ENCODE measurements at regions not wholly inside any gene's neighbourhood (a gene's known extent, or its start where the extent isn't known, plus 50 kb on each side); places are given as distances from the start of the nearest gene placed in this dataset.

DNA sequence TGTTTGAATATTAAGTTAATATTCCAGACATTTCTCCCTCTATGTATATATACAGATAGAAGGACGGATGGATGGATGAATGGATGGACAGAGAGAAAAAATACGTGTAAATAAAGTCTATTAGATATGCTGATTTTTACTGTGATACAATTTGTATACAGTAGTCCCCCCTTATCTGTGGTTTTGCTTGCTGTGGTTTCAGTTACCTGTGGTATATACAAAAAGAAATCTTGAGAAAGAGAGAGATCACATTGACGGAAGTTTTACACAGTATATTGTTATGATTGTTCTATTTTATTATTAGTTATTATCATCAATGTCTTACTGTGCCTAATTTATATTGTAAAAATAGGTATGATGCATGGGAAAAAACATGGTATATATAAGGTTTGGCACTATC is 290.2 kb downstream of the UTRN start:
- H3K4me2 ChIP-seq: no peak overlapping the region
- no peak overlapping the region for H3K4me3 ChIP-seq
- H3K79me2 ChIP-seq (replicated peaks; ENCODE audit: insufficient read depth): no peaks in the 10 kb centered on the region
- no peaks in the 10 kb centered on the region for H3K4me1 ChIP-seq (ENCODE audit: insufficient read depth)
- Mint-ChIP-seq H3K9me3 (no peaks in the 10 kb centered on the region), H3K27me3 (ENCODE audit: insufficient read depth, low read depth, poor library complexity) (no peaks in the 10 kb centered on the region), H3K27ac (no peak overlapping the region), H3K4me1 (no peaks in the 10 kb centered on the region), H3K4me3 (no peak overlapping the region), H3K36me3 (ENCODE audit: low read depth) (peaks cover 17% of the 10 kb centered on the region; the same call in 2 of the 3 replicates)
- no peak for DNase-seq (ENCODE audit: low spot score)
- H3F3A ChIP-seq (replicated peaks; ENCODE audit: low read depth): no peaks in the 10 kb centered on the region
- no peaks in the 10 kb centered on the region for H3K36me3 ChIP-seq (ENCODE audit: insufficient read depth)
- H3K27me3 ChIP-seq (ENCODE audit: insufficient read depth): no peaks in the 10 kb centered on the region
- H3K27ac ChIP-seq (ENCODE audit: low read depth): no peak overlapping the region
- ATAC-seq: no peak
- H2AFZ ChIP-seq: no peak overlapping the region
- no peaks in the 10 kb centered on the region for H4K20me1 ChIP-seq (replicated peaks; ENCODE audit: insufficient read depth)
- TF ChIP-seq, protein P1, sequence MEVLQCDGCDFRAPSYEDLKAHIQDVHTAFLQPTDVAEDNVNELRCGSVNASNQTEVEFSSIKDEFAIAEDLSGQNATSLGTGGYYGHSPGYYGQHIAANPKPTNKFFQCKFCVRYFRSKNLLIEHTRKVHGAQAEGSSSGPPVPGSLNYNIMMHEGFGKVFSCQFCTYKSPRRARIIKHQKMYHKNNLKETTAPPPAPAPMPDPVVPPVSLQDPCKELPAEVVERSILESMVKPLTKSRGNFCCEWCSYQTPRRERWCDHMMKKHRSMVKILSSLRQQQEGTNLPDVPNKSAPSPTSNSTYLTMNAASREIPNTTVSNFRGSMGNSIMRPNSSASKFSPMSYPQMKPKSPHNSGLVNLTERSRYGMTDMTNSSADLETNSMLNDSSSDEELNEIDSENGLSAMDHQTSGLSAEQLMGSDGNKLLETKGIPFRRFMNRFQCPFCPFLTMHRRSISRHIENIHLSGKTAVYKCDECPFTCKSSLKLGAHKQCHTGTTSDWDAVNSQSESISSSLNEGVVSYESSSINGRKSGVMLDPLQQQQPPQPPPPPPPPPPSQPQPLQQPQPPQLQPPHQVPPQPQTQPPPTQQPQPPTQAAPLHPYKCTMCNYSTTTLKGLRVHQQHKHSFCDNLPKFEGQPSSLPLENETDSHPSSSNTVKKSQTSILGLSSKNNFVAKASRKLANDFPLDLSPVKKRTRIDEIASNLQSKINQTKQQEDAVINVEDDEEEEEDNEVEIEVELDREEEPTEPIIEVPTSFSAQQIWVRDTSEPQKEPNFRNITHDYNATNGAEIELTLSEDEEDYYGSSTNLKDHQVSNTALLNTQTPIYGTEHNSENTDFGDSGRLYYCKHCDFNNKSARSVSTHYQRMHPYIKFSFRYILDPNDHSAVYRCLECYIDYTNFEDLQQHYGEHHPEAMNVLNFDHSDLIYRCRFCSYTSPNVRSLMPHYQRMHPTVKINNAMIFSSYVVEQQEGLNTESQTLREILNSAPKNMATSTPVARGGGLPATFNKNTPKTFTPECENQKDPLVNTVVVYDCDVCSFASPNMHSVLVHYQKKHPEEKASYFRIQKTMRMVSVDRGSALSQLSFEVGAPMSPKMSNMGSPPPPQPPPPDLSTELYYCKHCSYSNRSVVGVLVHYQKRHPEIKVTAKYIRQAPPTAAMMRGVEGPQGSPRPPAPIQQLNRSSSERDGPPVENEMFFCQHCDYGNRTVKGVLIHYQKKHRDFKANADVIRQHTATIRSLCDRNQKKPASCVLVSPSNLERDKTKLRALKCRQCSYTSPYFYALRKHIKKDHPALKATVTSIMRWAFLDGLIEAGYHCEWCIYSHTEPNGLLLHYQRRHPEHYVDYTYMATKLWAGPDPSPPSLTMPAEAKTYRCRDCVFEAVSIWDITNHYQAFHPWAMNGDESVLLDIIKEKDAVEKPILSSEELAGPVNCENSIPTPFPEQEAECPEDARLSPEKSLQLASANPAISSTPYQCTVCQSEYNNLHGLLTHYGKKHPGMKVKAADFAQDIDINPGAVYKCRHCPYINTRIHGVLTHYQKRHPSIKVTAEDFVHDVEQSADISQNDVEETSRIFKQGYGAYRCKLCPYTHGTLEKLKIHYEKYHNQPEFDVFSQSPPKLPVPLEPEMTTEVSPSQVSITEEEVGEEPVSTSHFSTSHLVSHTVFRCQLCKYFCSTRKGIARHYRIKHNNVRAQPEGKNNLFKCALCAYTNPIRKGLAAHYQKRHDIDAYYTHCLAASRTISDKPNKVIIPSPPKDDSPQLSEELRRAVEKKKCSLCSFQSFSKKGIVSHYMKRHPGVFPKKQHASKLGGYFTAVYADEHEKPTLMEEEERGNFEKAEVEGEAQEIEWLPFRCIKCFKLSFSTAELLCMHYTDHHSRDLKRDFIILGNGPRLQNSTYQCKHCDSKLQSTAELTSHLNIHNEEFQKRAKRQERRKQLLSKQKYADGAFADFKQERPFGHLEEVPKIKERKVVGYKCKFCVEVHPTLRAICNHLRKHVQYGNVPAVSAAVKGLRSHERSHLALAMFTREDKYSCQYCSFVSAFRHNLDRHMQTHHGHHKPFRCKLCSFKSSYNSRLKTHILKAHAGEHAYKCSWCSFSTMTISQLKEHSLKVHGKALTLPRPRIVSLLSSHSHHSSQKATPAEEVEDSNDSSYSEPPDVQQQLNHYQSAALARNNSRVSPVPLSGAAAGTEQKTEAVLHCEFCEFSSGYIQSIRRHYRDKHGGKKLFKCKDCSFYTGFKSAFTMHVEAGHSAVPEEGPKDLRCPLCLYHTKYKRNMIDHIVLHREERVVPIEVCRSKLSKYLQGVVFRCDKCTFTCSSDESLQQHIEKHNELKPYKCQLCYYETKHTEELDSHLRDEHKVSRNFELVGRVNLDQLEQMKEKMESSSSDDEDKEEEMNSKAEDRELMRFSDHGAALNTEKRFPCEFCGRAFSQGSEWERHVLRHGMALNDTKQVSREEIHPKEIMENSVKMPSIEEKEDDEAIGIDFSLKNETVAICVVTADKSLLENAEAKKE (CRISPR knock-in tag; IDR thresholded peaks at IDR 0.05): no peak
- TF ChIP-seq, protein P2, sequence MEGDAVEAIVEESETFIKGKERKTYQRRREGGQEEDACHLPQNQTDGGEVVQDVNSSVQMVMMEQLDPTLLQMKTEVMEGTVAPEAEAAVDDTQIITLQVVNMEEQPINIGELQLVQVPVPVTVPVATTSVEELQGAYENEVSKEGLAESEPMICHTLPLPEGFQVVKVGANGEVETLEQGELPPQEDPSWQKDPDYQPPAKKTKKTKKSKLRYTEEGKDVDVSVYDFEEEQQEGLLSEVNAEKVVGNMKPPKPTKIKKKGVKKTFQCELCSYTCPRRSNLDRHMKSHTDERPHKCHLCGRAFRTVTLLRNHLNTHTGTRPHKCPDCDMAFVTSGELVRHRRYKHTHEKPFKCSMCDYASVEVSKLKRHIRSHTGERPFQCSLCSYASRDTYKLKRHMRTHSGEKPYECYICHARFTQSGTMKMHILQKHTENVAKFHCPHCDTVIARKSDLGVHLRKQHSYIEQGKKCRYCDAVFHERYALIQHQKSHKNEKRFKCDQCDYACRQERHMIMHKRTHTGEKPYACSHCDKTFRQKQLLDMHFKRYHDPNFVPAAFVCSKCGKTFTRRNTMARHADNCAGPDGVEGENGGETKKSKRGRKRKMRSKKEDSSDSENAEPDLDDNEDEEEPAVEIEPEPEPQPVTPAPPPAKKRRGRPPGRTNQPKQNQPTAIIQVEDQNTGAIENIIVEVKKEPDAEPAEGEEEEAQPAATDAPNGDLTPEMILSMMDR (conservative IDR thresholded peaks at IDR 0.05; ENCODE audit: low read depth in 2 of 2): no peak
- no peak for TF ChIP-seq ZNF114 (CRISPR knock-in tag; IDR thresholded peaks at IDR 0.05)
- TF ChIP-seq, protein P3, sequence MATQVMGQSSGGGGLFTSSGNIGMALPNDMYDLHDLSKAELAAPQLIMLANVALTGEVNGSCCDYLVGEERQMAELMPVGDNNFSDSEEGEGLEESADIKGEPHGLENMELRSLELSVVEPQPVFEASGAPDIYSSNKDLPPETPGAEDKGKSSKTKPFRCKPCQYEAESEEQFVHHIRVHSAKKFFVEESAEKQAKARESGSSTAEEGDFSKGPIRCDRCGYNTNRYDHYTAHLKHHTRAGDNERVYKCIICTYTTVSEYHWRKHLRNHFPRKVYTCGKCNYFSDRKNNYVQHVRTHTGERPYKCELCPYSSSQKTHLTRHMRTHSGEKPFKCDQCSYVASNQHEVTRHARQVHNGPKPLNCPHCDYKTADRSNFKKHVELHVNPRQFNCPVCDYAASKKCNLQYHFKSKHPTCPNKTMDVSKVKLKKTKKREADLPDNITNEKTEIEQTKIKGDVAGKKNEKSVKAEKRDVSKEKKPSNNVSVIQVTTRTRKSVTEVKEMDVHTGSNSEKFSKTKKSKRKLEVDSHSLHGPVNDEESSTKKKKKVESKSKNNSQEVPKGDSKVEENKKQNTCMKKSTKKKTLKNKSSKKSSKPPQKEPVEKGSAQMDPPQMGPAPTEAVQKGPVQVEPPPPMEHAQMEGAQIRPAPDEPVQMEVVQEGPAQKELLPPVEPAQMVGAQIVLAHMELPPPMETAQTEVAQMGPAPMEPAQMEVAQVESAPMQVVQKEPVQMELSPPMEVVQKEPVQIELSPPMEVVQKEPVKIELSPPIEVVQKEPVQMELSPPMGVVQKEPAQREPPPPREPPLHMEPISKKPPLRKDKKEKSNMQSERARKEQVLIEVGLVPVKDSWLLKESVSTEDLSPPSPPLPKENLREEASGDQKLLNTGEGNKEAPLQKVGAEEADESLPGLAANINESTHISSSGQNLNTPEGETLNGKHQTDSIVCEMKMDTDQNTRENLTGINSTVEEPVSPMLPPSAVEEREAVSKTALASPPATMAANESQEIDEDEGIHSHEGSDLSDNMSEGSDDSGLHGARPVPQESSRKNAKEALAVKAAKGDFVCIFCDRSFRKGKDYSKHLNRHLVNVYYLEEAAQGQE (IDR thresholded peaks at IDR 0.05; ENCODE audit: unreplicated experiment): no peak
- no peaks in the 10 kb centered on the region for H3K9me2 ChIP-seq (ENCODE audit: insufficient read depth)

All from GM23338 (cell line).